SK-N-MC (cell line): ENCODE measurements at regions not wholly inside any gene's neighbourhood (a gene's known extent, or its start where the extent isn't known, plus 50 kb on each side); places are given as distances from the start of the nearest gene placed in this dataset.

Experiments
- DNase-seq: peaks from one replicate; pipeline ENCODE4 v3.0.0-alpha.2; 2011; ENCODE audit warnings: low read depth, low spot score
- H3K27ac ChIP-seq: fragments of 200-600 bp; sonication (generic); 2 replicates; pipeline ENCODE4 v1.5.1; 2016; ENCODE audit warnings: mixed run types
- H3K36me3 ChIP-seq: fragments of 200-600 bp; sonication (generic); 2 replicates; pipeline ENCODE4 v1.6.1; 2017; ENCODE audit warnings: antibody characterized with exemption, low read length, mixed read lengths; ENCODE audit not compliant: insufficient read depth
- H3K4me3 ChIP-seq: fragments of 200-600 bp; sonication (generic); 2 replicates; pipeline ENCODE4 v1.5.1; 2016
- H3K9ac ChIP-seq: fragments of 200-600 bp; sonication (generic); 2 replicates; pipeline ENCODE4 v1.8.0; 2017; ENCODE audit warnings: mixed run types, mixed read lengths; ENCODE audit not compliant: insufficient read length
- H3K9me3 ChIP-seq: fragments of 200-600 bp; sonication (generic); 2 replicates; pipeline ENCODE4 v1.6.1; 2017; ENCODE audit warnings: low read depth, mild to moderate bottlenecking, antibody characterized with exemption, low read length, moderate library complexity, mixed read lengths
- EZH2 ChIP-seq: fragments of 200-600 bp; sonication (generic); IDR thresholded peaks from one replicate; pipeline ENCODE4 v1.6.1; 2017; ENCODE audit warnings: antibody characterized with exemption
- FOXP2 ChIP-seq: optimal IDR thresholded peaks from 2 replicates; pipeline ENCODE3; 2011; ENCODE audit warnings: mild to moderate bottlenecking, moderate library complexity; ENCODE audit not compliant: insufficient read depth; ENCODE audit errors: extremely low read length, control extremely low read depth
- POLR2AphosphoS5 ChIP-seq: IDR thresholded peaks from 2 replicates; pipeline ENCODE4 v1.6.1; 2012; ENCODE audit warnings: mild to moderate bottlenecking, low read depth, low read length, borderline replicate concordance

- no peaks in the 10 kb centered on the region for H3K9me3 ChIP-seq
- no peak overlapping the region for H3K9ac ChIP-seq
- no peak for DNase-seq
Observed at GRCh38 chr17:33529816-33530215, 236.7 kb upstream of the ASIC2 start.

GRCh38 chr17:33531311-33531710 is 238.2 kb upstream of the ASIC2 start:
- H3K36me3 ChIP-seq = no peaks in the 10 kb centered on the region
- DNase-seq = no peak
- no peak overlapping the region for H3K27ac ChIP-seq
- no peak overlapping the region for H3K4me3 ChIP-seq
- no peak for TF ChIP-seq FOXP2
- no peaks in the 10 kb centered on the region for H3K9me3 ChIP-seq
- H3K9ac ChIP-seq = no peak overlapping the region

More at GRCh38 chr17:33529816-33530215, 236.7 kb upstream of the ASIC2 start:
- no peak for TF ChIP-seq FOXP2
- TF ChIP-seq POLR2AphosphoS5 = no peak
- TF ChIP-seq EZH2 = no peak
- Histone ChIP-seq H3K4me3 (no peak overlapping the region), H3K27ac (no peak overlapping the region), H3K36me3 (no peaks in the 10 kb centered on the region)

GRCh38 chr17:33534087-33534486 is 241.0 kb upstream of the ASIC2 start:
- Histone ChIP-seq H3K9me3 (no peaks in the 10 kb centered on the region), H3K27ac (no peak overlapping the region), H3K36me3 (no peaks in the 10 kb centered on the region), H3K4me3 (no peak overlapping the region), H3K9ac (no peak overlapping the region)
- no peak for TF ChIP-seq EZH2
- DNase-seq = no peak

GRCh38 chr17:33545124-33545523 is 252.0 kb upstream of the ASIC2 start:
- no peaks in the 10 kb centered on the region for H3K9me3 ChIP-seq
- no peak for DNase-seq
- H3K27ac ChIP-seq = no peak overlapping the region
- no peaks in the 10 kb centered on the region for H3K36me3 ChIP-seq
- H3K9ac ChIP-seq = no peak overlapping the region
- no peak overlapping the region for H3K4me3 ChIP-seq
- TF ChIP-seq EZH2 (no peak), POLR2AphosphoS5 (no peak), FOXP2 (no peak)

- TF ChIP-seq FOXP2 = no peak
- no peak for TF ChIP-seq EZH2
- no peak for TF ChIP-seq POLR2AphosphoS5
- Histone ChIP-seq H3K9ac (no peak overlapping the region), H3K36me3 (no peaks in the 10 kb centered on the region), H3K9me3 (no peaks in the 10 kb centered on the region), H3K4me3 (no peak overlapping the region), H3K27ac (no peak overlapping the region)
- no peak for DNase-seq
Observed at GRCh38 chr17:33550261-33550660, 257.2 kb upstream of the ASIC2 start.

- no peak for TF ChIP-seq POLR2AphosphoS5
- TF ChIP-seq EZH2 = no peak
- no peak for TF ChIP-seq FOXP2
- H3K9me3 ChIP-seq = no peaks in the 10 kb centered on the region
- H3K9ac ChIP-seq = no peak overlapping the region
- no peak overlapping the region for H3K4me3 ChIP-seq
- no peak for DNase-seq
- no peaks in the 10 kb centered on the region for H3K36me3 ChIP-seq
- H3K27ac ChIP-seq = no peak overlapping the region
Observed at GRCh38 chr17:33551075-33551474, 258.0 kb upstream of the ASIC2 start.

- TF ChIP-seq FOXP2 (no peak), EZH2 (no peak), POLR2AphosphoS5 (no peak)
- no peak overlapping the region for H3K9ac ChIP-seq
- DNase-seq = no peak
- H3K4me3 ChIP-seq = no peak overlapping the region
- H3K36me3 ChIP-seq = no peaks in the 10 kb centered on the region
- H3K27ac ChIP-seq = no peak overlapping the region
- no peaks in the 10 kb centered on the region for H3K9me3 ChIP-seq
Observed at GRCh38 chr17:33551911-33552310, 258.8 kb upstream of the ASIC2 start.

- no peak overlapping the region for H3K9ac ChIP-seq
- TF ChIP-seq POLR2AphosphoS5 = no peak
- no peak for TF ChIP-seq FOXP2
- no peak for TF ChIP-seq EZH2
- DNase-seq = no peak
- H3K4me3 ChIP-seq = no peak overlapping the region
- no peak overlapping the region for H3K27ac ChIP-seq
- H3K9me3 ChIP-seq = no peaks in the 10 kb centered on the region
- H3K36me3 ChIP-seq = no peaks in the 10 kb centered on the region
Observed at GRCh38 chr17:33560165-33560564, 267.1 kb upstream of the ASIC2 start.

GRCh38 chr17:33560871-33561270 is 267.8 kb upstream of the ASIC2 start:
- no peak overlapping the region for H3K27ac ChIP-seq
- H3K9me3 ChIP-seq = no peaks in the 10 kb centered on the region
- no peaks in the 10 kb centered on the region for H3K36me3 ChIP-seq
- no peak for DNase-seq
- no peak overlapping the region for H3K4me3 ChIP-seq
- TF ChIP-seq EZH2 (no peak), POLR2AphosphoS5 (no peak), FOXP2 (no peak)
- no peak overlapping the region for H3K9ac ChIP-seq
